ENCODE measurements at regions not wholly inside any gene's neighbourhood (a gene's known extent, or its start where the extent isn't known, plus 50 kb on each side); places are given as distances from the start of the nearest gene placed in this dataset.

GRCh38 chr12:59344224-59344623 lies 251.6 kb upstream of the SLC16A7 start:
- TF ChIP-seq CTCF (IDR thresholded peaks at IDR 0.05): no peak
- no peak for TF ChIP-seq POLR2A (IDR thresholded peaks at IDR 0.05)
- TF ChIP-seq POLR2AphosphoS5 (IDR thresholded peaks at IDR 0.05): no peak
- TF ChIP-seq EP300 (IDR thresholded peaks at IDR 0.05): no peak

Data from stomach (tissue), 4 donors.